ENCODE measurements at regions not wholly inside any gene's neighbourhood (a gene's known extent, or its start where the extent isn't known, plus 50 kb on each side); places are given as distances from the start of the nearest gene placed in this dataset.

DNA sequence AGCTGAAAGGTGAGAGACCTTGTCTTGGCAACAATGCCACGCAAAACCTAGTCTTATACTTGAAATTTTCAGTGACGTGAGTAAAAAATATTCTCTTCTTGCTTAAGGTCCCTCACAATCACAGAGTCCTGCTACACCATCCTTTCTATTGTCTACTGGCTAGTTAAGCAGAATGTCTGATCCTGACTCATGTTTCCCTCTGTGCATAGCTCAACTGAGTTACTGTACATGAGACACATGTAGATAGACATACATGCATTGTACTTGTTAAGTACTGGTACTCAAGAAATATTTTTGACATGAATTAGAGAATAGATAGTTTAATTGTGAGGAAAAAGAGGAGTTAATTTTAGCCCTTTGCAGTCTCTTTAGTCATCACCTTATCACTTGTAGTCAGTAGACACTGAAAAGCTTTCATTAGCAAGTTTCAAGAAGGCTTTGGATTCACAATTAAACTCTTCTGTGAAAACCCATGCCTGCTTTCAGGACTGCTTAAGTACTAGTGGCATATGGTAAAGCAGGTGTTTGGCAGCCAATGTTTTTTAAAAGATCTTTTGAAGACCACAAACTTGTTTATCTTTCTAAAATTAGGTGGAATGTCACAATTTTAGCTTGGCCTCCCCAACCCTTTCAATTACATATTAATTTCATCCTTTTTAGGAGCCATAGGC, 158.7 kb upstream of the CCDC150 start:
- no peak for DNase-seq
- Histone ChIP-seq H3K27ac (no peak overlapping the region), H3K27me3 (no peaks in the 10 kb centered on the region), H3K4me1 (peaks cover 12% of the 10 kb centered on the region), H3K36me3 (no peaks in the 10 kb centered on the region), H3K9me3 (replicated peaks) (no peaks in the 10 kb centered on the region), H3K4me3 (no peak overlapping the region)

- Histone ChIP-seq H3K27me3 (no peaks in the 10 kb centered on the region), H3K27ac (no peak overlapping the region), H3K36me3 (no peaks in the 10 kb centered on the region), H3K4me1 (peaks cover 12% of the 10 kb centered on the region), H3K4me3 (no peak overlapping the region), H3K9me3 (replicated peaks) (no peaks in the 10 kb centered on the region)
- peak; percentile 26 to 44 for DNase-seq
Observed at GRCh38 chr2:196481324-196481697, 158.2 kb upstream of the CCDC150 start.

GRCh38 chr2:196482119-196483065, 157.1 kb upstream of the CCDC150 start:
- no peaks in the 10 kb centered on the region for H3K36me3 ChIP-seq
- H3K4me1 ChIP-seq = peaks cover 12% of the 10 kb centered on the region
- H3K4me3 ChIP-seq = no peak overlapping the region
- H3K9me3 ChIP-seq (replicated peaks) = no peaks in the 10 kb centered on the region
- H3K27ac ChIP-seq = no peak overlapping the region
- no peak for DNase-seq
- no peaks in the 10 kb centered on the region for H3K27me3 ChIP-seq

DNA sequence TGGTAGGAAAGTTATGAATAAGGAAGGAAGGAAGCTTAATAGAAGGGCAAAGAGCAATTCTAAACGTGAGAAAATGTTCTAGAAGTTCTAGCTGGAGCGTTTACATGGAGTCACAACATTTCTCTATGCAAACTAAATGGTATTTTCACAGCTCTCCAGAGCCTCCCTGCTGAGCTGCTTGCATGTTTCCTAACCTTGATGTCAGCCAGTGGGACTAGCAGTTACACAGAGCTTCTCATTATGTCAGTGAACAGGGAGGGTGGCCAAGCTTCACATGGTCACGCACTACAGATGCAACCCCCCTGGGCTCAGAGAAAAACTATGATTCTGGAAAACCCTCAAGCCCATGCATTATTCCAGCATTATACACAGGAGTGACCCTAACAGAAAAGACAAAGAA, 153.4 kb upstream of the CCDC150 start:
- DNase-seq = no peak
- Histone ChIP-seq H3K9me3 (replicated peaks) (no peaks in the 10 kb centered on the region), H3K4me3 (no peak overlapping the region), H3K4me1 (peaks cover 6% of the 10 kb centered on the region), H3K27ac (no peak overlapping the region), H3K27me3 (no peaks in the 10 kb centered on the region), H3K36me3 (no peaks in the 10 kb centered on the region)

GRCh38 chr2:196487417-196487816, 152.1 kb upstream of the CCDC150 start:
- Histone ChIP-seq H3K27ac (no peak overlapping the region), H3K36me3 (no peaks in the 10 kb centered on the region), H3K4me3 (no peak overlapping the region), H3K4me1 (no peaks in the 10 kb centered on the region), H3K9me3 (replicated peaks) (no peaks in the 10 kb centered on the region), H3K27me3 (no peaks in the 10 kb centered on the region)
- no peak for DNase-seq

GRCh38 chr2:196489371-196489770, 150.1 kb upstream of the CCDC150 start:
- H3K27me3 ChIP-seq = no peaks in the 10 kb centered on the region
- no peak overlapping the region for H3K27ac ChIP-seq
- H3K4me3 ChIP-seq = no peak overlapping the region
- no peaks in the 10 kb centered on the region for H3K9me3 ChIP-seq (replicated peaks)
- DNase-seq = no peak
- H3K4me1 ChIP-seq = no peaks in the 10 kb centered on the region
- no peaks in the 10 kb centered on the region for H3K36me3 ChIP-seq

- no peaks in the 10 kb centered on the region for H3K4me1 ChIP-seq
- no peaks in the 10 kb centered on the region for H3K36me3 ChIP-seq
- H3K27ac ChIP-seq = no peak overlapping the region
- DNase-seq = no peak
- no peaks in the 10 kb centered on the region for H3K27me3 ChIP-seq
- H3K4me3 ChIP-seq = no peak overlapping the region
- H3K9me3 ChIP-seq (replicated peaks) = no peaks in the 10 kb centered on the region
Observed at GRCh38 chr2:196492946-196493345, 146.6 kb upstream of the CCDC150 start.

GRCh38 chr2:196498962-196499361, 140.6 kb upstream of the CCDC150 start:
- no peaks in the 10 kb centered on the region for H3K36me3 ChIP-seq
- no peak overlapping the region for H3K4me3 ChIP-seq

DNA sequence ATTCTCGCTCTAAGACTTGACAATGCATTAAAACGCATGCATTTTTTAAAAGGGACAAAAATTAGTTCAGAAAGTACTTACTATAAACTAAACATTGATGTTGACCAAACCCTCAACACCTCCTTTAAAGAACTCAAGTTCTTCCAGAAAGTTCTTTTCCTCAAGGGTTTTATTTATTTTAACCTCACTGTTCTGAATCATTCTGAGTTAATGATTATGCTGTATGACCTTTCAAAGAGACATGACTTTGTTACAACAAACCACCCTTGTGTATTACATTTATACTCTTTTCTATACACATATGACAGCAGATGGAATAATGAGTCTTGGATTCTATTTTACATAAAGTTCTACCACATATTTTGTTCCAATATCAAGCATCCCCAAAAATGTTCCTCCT, 139.8 kb upstream of the CCDC150 start:
- Histone ChIP-seq H3K4me3 (no peak overlapping the region), H3K27ac (no peak overlapping the region), H3K27me3 (no peaks in the 10 kb centered on the region), H3K4me1 (no peaks in the 10 kb centered on the region), H3K36me3 (no peaks in the 10 kb centered on the region), H3K9me3 (replicated peaks) (peaks cover 2% of the 10 kb centered on the region; the same call in 1 of the 2 replicates)
- DNase-seq = no peak

More at GRCh38 chr2:196498962-196499361, 140.6 kb upstream of the CCDC150 start:
- Histone ChIP-seq H3K27ac (no peak overlapping the region), H3K27me3 (no peaks in the 10 kb centered on the region), H3K9me3 (replicated peaks) (peaks cover 2% of the 10 kb centered on the region; the same call in 1 of the 2 replicates), H3K4me1 (no peaks in the 10 kb centered on the region)
- no peak for DNase-seq

DNA sequence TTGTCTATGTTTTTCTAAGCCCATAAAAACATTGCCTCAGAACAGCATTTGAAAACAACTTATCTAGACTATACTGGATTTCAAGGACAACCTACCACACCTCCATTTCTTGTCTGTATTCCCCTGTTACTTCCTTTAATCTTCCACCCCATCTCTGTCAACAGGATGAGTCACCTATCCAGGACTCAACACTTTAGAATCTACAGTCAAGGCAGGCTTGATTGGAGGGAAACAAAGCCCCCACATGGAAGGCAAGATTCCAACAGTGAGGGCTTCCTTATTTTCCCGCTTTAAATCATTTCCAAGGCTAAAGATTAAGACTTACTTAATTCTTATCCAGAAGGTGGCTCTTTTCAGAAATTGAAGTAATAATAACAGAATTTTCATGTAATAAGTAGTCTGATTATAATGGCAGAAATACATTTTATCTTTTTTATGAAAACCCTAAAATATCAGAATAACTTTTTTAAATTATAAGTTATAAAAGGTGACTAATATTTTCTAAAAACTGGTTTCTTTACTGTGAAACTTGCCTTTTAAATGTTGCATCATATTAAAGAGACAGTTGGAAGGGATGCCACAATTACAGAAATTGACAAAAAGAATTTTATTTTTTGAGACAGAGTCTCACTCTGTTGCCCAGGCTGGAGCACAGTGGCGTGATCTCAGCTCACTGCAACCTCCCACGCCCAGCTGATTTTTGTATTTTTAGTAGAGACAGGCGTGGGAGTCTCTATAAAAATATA, 138.7 kb upstream of the CCDC150 start:
- no peak overlapping the region for H3K27ac ChIP-seq
- no peak overlapping the region for H3K4me3 ChIP-seq
- DNase-seq = no peak
- peaks cover 2% of the 10 kb centered on the region; the same call in 1 of the 2 replicates for H3K9me3 ChIP-seq (replicated peaks)
- no peaks in the 10 kb centered on the region for H3K4me1 ChIP-seq
- H3K27me3 ChIP-seq = no peaks in the 10 kb centered on the region
- no peaks in the 10 kb centered on the region for H3K36me3 ChIP-seq

DNA sequence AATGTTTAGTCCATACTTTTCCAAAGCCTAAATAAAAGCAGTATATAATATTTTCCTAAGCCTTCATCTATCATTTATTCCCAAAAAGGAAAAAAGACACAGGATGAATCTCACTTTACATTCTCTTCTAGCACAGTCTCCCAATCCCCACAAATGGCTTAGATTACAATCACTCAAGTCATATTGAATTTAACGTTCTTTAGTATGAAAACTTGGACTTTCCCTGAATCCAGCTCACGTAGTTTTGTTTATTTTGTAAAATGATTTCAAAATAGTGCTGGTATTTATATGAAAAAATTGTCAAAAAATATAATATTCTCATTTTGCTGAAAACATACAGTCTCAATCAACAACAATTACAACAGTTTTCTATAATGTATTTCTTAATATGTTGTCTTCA, 137.7 kb upstream of the CCDC150 start:
- DNase-seq = no peak
- no peaks in the 10 kb centered on the region for H3K27me3 ChIP-seq
- no peak overlapping the region for H3K4me3 ChIP-seq
- H3K4me1 ChIP-seq = no peaks in the 10 kb centered on the region
- no peak overlapping the region for H3K27ac ChIP-seq
- no peaks in the 10 kb centered on the region for H3K36me3 ChIP-seq
- H3K9me3 ChIP-seq (replicated peaks) = peaks cover 2% of the 10 kb centered on the region; the same call in 1 of the 2 replicates

DNA sequence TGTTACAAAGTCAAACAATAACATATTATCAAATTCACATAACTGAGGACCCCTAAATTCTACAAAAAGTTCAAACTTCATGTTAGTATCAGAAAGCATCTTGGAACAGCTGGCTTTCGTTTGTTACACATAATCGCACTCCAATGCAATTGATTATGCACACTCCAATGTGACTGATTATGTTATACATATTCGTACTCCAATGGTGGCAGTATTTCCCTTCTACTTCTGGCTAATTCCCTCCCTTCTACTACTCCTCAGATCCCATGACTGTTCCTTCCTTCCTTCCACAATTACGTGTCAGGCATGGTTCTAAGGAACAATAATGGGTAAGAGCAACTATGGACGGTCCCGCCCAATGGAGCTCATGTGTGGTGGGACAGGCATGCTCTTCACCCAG, 137.1 kb upstream of the CCDC150 start:
- Histone ChIP-seq H3K4me1 (no peaks in the 10 kb centered on the region), H3K9me3 (replicated peaks) (peaks cover 2% of the 10 kb centered on the region; the same call in 1 of the 2 replicates), H3K27ac (no peak overlapping the region), H3K27me3 (no peaks in the 10 kb centered on the region), H3K4me3 (no peak overlapping the region), H3K36me3 (no peaks in the 10 kb centered on the region)
- no peak for DNase-seq

DNA sequence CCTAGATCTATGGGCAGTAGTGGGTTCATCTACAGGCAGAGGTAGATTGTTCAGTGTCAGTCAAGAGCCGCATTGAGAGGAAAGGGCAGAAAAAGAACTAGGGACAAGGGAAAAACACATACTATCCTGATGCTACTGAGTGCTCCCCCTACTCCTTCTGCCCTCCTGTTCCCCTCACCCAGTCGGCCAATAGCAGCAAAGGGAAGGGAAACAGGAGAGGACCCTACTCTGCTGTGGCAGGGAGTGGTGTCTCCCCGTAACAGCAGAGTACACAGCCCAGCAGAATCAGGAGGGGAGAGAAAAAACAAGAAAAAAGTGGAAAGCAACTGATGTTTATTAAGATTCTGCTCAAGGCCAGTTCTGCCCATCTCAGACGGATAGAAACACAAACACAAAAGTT, 136.1 kb upstream of the CCDC150 start:
- Histone ChIP-seq H3K4me3 (no peak overlapping the region), H3K27ac (no peak overlapping the region), H3K27me3 (no peaks in the 10 kb centered on the region), H3K36me3 (no peaks in the 10 kb centered on the region), H3K4me1 (no peaks in the 10 kb centered on the region), H3K9me3 (replicated peaks) (peaks cover 2% of the 10 kb centered on the region; the same call in 1 of the 2 replicates)
- no peak for DNase-seq

- H3K4me1 ChIP-seq = no peaks in the 10 kb centered on the region
- H3K27me3 ChIP-seq = no peaks in the 10 kb centered on the region
- H3K9me3 ChIP-seq (replicated peaks) = no peaks in the 10 kb centered on the region
- no peak for DNase-seq
- no peaks in the 10 kb centered on the region for H3K36me3 ChIP-seq
- H3K4me3 ChIP-seq = no peak overlapping the region
- no peak overlapping the region for H3K27ac ChIP-seq
Observed at GRCh38 chr2:196504788-196505187, 134.7 kb upstream of the CCDC150 start.

DNA sequence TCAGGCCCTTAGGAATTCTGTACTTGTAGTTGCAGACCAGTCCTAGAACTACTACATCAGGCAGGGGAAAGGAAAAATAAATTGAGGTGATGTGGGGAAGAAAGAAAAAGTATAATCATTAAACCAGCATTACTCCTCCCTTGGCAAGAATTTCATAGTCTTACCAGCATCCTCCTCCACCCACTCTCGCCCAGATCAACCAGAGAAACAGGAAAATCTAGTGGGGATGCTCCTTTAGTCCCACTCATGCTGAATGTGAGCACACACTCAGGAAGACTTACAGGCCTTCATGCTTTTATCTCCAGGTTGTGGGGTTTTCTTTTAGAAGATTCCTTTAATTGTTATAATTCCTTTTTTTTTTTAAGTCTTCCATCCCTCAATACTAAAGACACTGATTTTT, 129.3 kb upstream of the CCDC150 start:
- Histone ChIP-seq H3K9me3 (replicated peaks) (no peaks in the 10 kb centered on the region), H3K4me1 (no peaks in the 10 kb centered on the region), H3K36me3 (no peaks in the 10 kb centered on the region), H3K27ac (no peak overlapping the region), H3K27me3 (no peaks in the 10 kb centered on the region), H3K4me3 (no peak overlapping the region)
- no peak for DNase-seq

All from SJCRH30 (cell line).